Erythroblast (primary cell): ENCODE measurements at regions not wholly inside any gene's neighbourhood (a gene's known extent, or its start where the extent isn't known, plus 50 kb on each side); places are given as distances from the start of the nearest gene placed in this dataset.

ENCODE experiments used
- GATA1 ChIP-seq: IDR thresholded peaks from 2 replicates; pipeline ENCODE4 v1.6.1; 2011; ENCODE audit warnings: low read depth, mild to moderate bottlenecking, control low read depth, low read length, moderate library complexity
- POLR2A ChIP-seq: IDR thresholded peaks from 2 replicates; pipeline ENCODE4 v1.6.1; 2011; ENCODE audit warnings: mild to moderate bottlenecking, low read length

- TF ChIP-seq POLR2A (no peak), GATA1 (no peak)
Measured at GRCh38 chr7:131745390-131746248, 189.2 kb upstream of the PODXL start.
